ENCODE measurements at regions not wholly inside any gene's neighbourhood (a gene's known extent, or its start where the extent isn't known, plus 50 kb on each side); places are given as distances from the start of the nearest gene placed in this dataset.

GRCh38 chr14:76305268-76305826 lies 70.6 kb upstream of the ESRRB start:
- H3K4me2 ChIP-seq (ENCODE audit: low read length) = no peak overlapping the region
- no peak overlapping the region for H3K9ac ChIP-seq (ENCODE audit: low read length)
- no peaks in the 10 kb centered on the region for H4K20me1 ChIP-seq (ENCODE audit: insufficient read depth)
- peaks cover 5% of the 10 kb centered on the region for H3K27me3 ChIP-seq (ENCODE audit: insufficient read depth, low read depth, low read length)
- no peak overlapping the region for H2AFZ ChIP-seq (ENCODE audit: low read depth, low read length)
- no peaks in the 10 kb centered on the region for H3K9me2 ChIP-seq (ENCODE audit: insufficient read depth, low read length)
- TF ChIP-seq EZH2 (IDR thresholded peaks at IDR 0.05; ENCODE audit: borderline replicate concordance, insufficient read depth, low read length, poor library complexity, severe bottlenecking) (no peak), MXI1 (conservative IDR thresholded peaks at IDR 0.05; ENCODE audit: poor library complexity, severe bottlenecking) (no peak), SMC3 (conservative IDR thresholded peaks at IDR 0.05; ENCODE audit: poor library complexity) (no peak), TAF1 (IDR thresholded peaks at IDR 0.05; ENCODE audit: low read depth) (no peak), POLR2AphosphoS5 (IDR thresholded peaks at IDR 0.05) (no peak)
- TF ChIP-seq, protein P1, sequence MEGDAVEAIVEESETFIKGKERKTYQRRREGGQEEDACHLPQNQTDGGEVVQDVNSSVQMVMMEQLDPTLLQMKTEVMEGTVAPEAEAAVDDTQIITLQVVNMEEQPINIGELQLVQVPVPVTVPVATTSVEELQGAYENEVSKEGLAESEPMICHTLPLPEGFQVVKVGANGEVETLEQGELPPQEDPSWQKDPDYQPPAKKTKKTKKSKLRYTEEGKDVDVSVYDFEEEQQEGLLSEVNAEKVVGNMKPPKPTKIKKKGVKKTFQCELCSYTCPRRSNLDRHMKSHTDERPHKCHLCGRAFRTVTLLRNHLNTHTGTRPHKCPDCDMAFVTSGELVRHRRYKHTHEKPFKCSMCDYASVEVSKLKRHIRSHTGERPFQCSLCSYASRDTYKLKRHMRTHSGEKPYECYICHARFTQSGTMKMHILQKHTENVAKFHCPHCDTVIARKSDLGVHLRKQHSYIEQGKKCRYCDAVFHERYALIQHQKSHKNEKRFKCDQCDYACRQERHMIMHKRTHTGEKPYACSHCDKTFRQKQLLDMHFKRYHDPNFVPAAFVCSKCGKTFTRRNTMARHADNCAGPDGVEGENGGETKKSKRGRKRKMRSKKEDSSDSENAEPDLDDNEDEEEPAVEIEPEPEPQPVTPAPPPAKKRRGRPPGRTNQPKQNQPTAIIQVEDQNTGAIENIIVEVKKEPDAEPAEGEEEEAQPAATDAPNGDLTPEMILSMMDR (IDR thresholded peaks at IDR 0.05; ENCODE audit: poor library complexity, severe bottlenecking) = no peak
- TF ChIP-seq, protein P2, sequence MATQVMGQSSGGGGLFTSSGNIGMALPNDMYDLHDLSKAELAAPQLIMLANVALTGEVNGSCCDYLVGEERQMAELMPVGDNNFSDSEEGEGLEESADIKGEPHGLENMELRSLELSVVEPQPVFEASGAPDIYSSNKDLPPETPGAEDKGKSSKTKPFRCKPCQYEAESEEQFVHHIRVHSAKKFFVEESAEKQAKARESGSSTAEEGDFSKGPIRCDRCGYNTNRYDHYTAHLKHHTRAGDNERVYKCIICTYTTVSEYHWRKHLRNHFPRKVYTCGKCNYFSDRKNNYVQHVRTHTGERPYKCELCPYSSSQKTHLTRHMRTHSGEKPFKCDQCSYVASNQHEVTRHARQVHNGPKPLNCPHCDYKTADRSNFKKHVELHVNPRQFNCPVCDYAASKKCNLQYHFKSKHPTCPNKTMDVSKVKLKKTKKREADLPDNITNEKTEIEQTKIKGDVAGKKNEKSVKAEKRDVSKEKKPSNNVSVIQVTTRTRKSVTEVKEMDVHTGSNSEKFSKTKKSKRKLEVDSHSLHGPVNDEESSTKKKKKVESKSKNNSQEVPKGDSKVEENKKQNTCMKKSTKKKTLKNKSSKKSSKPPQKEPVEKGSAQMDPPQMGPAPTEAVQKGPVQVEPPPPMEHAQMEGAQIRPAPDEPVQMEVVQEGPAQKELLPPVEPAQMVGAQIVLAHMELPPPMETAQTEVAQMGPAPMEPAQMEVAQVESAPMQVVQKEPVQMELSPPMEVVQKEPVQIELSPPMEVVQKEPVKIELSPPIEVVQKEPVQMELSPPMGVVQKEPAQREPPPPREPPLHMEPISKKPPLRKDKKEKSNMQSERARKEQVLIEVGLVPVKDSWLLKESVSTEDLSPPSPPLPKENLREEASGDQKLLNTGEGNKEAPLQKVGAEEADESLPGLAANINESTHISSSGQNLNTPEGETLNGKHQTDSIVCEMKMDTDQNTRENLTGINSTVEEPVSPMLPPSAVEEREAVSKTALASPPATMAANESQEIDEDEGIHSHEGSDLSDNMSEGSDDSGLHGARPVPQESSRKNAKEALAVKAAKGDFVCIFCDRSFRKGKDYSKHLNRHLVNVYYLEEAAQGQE (IDR thresholded peaks at IDR 0.05; ENCODE audit: borderline replicate concordance) = no peak
- no peak overlapping the region for H3K27ac ChIP-seq (ENCODE audit: low read length)
- no peaks in the 10 kb centered on the region for H3K79me2 ChIP-seq (replicated peaks; ENCODE audit: insufficient read depth, low read length)
- no peaks in the 10 kb centered on the region for H3K9me3 ChIP-seq (ENCODE audit: low read length)
- H3F3A ChIP-seq (ENCODE audit: insufficient read depth, low read length, poor library complexity, severe bottlenecking) = no peaks in the 10 kb centered on the region
- no peak overlapping the region for H3K4me3 ChIP-seq (ENCODE audit: low read length)
- no peaks in the 10 kb centered on the region for H3K36me3 ChIP-seq (ENCODE audit: insufficient read depth, low read length)

DNA sequence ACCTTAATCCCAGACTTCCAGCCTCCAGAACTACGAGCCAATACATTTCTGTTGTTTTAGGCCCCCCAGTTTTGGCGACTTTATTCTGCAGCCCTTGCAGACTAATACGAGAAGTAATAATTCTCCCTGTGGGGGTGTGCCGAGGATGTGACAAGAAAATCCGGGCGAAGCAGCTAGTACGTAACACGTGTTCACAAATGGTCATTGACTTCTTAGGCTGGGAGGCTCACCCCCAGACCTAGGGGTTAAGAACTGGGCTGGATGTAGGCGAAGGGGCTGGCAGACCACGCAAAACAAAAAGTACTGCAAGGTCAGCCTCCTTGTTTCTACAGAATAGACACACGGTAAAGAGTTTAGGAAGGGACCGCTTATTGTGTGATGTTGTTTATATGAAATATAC lies 69.8 kb upstream of the ESRRB start:
- no peaks in the 10 kb centered on the region for H3K9me3 ChIP-seq (ENCODE audit: low read length)
- H3K4me3 ChIP-seq (ENCODE audit: low read length) = no peak overlapping the region
- no peak overlapping the region for H3K27ac ChIP-seq (ENCODE audit: low read length)
- no peaks in the 10 kb centered on the region for H4K20me1 ChIP-seq (ENCODE audit: insufficient read depth)
- no peaks in the 10 kb centered on the region for H3K9me2 ChIP-seq (ENCODE audit: insufficient read depth, low read length)
- H3F3A ChIP-seq (ENCODE audit: insufficient read depth, low read length, poor library complexity, severe bottlenecking) = no peaks in the 10 kb centered on the region
- H3K9ac ChIP-seq (ENCODE audit: low read length) = no peak overlapping the region
- H3K79me2 ChIP-seq (replicated peaks; ENCODE audit: insufficient read depth, low read length) = no peaks in the 10 kb centered on the region
- no peaks in the 10 kb centered on the region for H3K36me3 ChIP-seq (ENCODE audit: insufficient read depth, low read length)
- TF ChIP-seq, protein P2 (IDR thresholded peaks at IDR 0.05; ENCODE audit: borderline replicate concordance) = no peak
- no peak for TF ChIP-seq EP300 (conservative IDR thresholded peaks at IDR 0.05; ENCODE audit: poor library complexity, severe bottlenecking)
- no peak for TF ChIP-seq MXI1 (conservative IDR thresholded peaks at IDR 0.05; ENCODE audit: poor library complexity, severe bottlenecking)
- no peak overlapping the region for H2AFZ ChIP-seq (ENCODE audit: low read depth, low read length)
- H3K4me2 ChIP-seq (ENCODE audit: low read length) = no peak overlapping the region
- H3K27me3 ChIP-seq (ENCODE audit: insufficient read depth, low read depth, low read length) = peaks cover 12% of the 10 kb centered on the region
